Stimulated activated naive CD4-positive, alpha-beta T cell (primary cell): ENCODE measurements at regions not wholly inside any gene's neighbourhood (a gene's known extent, or its start where the extent isn't known, plus 50 kb on each side); places are given as distances from the start of the nearest gene placed in this dataset.

Experiments
- DNase-seq, 6 experiments: peaks; one replicate each; lab custom pipeline; 2025; lab: John Stamatoyannopoulos, UW

- no peak for DNase-seq
Observed at GRCh38 chr6:113143206-113143605, 713.9 kb upstream of the MARCKS start.

GRCh38 chr6:113144117-113144516, 713.0 kb upstream of the MARCKS start:
- no peak for DNase-seq

- no peak for DNase-seq
Observed at GRCh38 chr6:113146878-113147277, 710.3 kb upstream of the MARCKS start.

GRCh38 chr6:113147544-113147943, 709.6 kb upstream of the MARCKS start:
- no peak for DNase-seq

GRCh38 chr6:113148566-113148965, 708.6 kb upstream of the MARCKS start:
- no peak for DNase-seq

GRCh38 chr6:113149511-113149910, 707.6 kb upstream of the MARCKS start:
- no peak for DNase-seq

GRCh38 chr6:113160306-113161017, 696.7 kb upstream of the MARCKS start:
- DNase-seq: no peak

GRCh38 chr6:113161018-113161315, 696.2 kb upstream of the MARCKS start:
- DNase-seq: no peak

GRCh38 chr6:113162739-113163138, 694.4 kb upstream of the MARCKS start:
- no peak for DNase-seq

GRCh38 chr6:113168057-113168456, 689.1 kb upstream of the MARCKS start:
- no peak for DNase-seq

- no peak for DNase-seq
Observed at GRCh38 chr6:113169484-113169883, 687.7 kb upstream of the MARCKS start.

GRCh38 chr6:113170454-113170853, 686.7 kb upstream of the MARCKS start:
- no peak for DNase-seq

- DNase-seq: no peak
Observed at GRCh38 chr6:113171882-113172281, 685.3 kb upstream of the MARCKS start.

- no peak for DNase-seq
Observed at GRCh38 chr6:113172531-113172966, 684.6 kb upstream of the MARCKS start.

GRCh38 chr6:113178349-113178748, 678.8 kb upstream of the MARCKS start:
- DNase-seq: no peak

- no peak for DNase-seq
Observed at GRCh38 chr6:113181164-113181563, 676.0 kb upstream of the MARCKS start.

GRCh38 chr6:113182370-113183141, 674.6 kb upstream of the MARCKS start:
- no peak for DNase-seq

GRCh38 chr6:113184291-113184690, 672.9 kb upstream of the MARCKS start:
- DNase-seq: no peak

- no peak for DNase-seq
Observed at GRCh38 chr6:113184736-113185135, 672.4 kb upstream of the MARCKS start.

GRCh38 chr6:113185299-113185698, 671.8 kb upstream of the MARCKS start:
- DNase-seq: no peak

GRCh38 chr6:113187661-113188060, 669.5 kb upstream of the MARCKS start:
- DNase-seq: no peak

- no peak for DNase-seq
Observed at GRCh38 chr6:113188962-113189361, 668.2 kb upstream of the MARCKS start.

GRCh38 chr6:113190170-113190569, 667.0 kb upstream of the MARCKS start:
- no peak for DNase-seq

- no peak for DNase-seq
Observed at GRCh38 chr6:113194090-113194489, 663.1 kb upstream of the MARCKS start.
